ENCODE measurements at regions not wholly inside any gene's neighbourhood (a gene's known extent, or its start where the extent isn't known, plus 50 kb on each side); places are given as distances from the start of the nearest gene placed in this dataset.

GRCh38 chr16:49003992-49004391, 277.6 kb downstream of the CBLN1 start:
- TF ChIP-seq TAF1 (IDR thresholded peaks at IDR 0.05; ENCODE audit: borderline replicate concordance, low read depth, low read length), result no peak
- TF ChIP-seq POLR2AphosphoS5 (IDR thresholded peaks at IDR 0.05; ENCODE audit: low read depth, low read length), result no peak
- TF ChIP-seq POLR2A (IDR thresholded peaks at IDR 0.05; ENCODE audit: low read depth, low read length), result no peak

Data from GM12892 (cell line).